ENCODE measurements at regions not wholly inside any gene's neighbourhood (a gene's known extent, or its start where the extent isn't known, plus 50 kb on each side); places are given as distances from the start of the nearest gene placed in this dataset.

GRCh38 chrX:4905576-4905975 lies 1192.1 kb upstream of the PRKX start:
- DNase-seq (ENCODE audit: extremely low read depth in 1 of 4, low spot score in 3 of 4) (no peak), ATAC-seq (no peak), FAIRE-seq (no peak)
- H3K4me3 ChIP-seq: no peak overlapping the region
- ChIA-PET POLR2A (no interaction called here), CTCF (ENCODE audit: low intra/inter-chr PET ratio) (no interaction called here)
- no TSS peak for BruUV-seq (replicated peaks)
- intact Hi-C loops (cut with micrococcal nuclease): no loop called here
- H4K20me1 ChIP-seq (replicated peaks; ENCODE audit: control insufficient read depth, insufficient read depth, low read length): no peaks in the 10 kb centered on the region
- in situ Hi-C loops (cut with MboI): no loop called here
- no peaks in the 10 kb centered on the region for H3K27me3 ChIP-seq (ENCODE audit: control insufficient read depth in 2 of 2, insufficient read depth in 2 of 2, low read length in 2 of 2)
- H3K27ac ChIP-seq (ENCODE audit: extremely low read depth, low read depth, low read length): no peak overlapping the region
- WGBS (ENCODE audit: insufficient coverage, low coverage, missing lambda C conversion rate): 0% methylated on average over 5 of the region's 6 CpGs
- H3K9me3 ChIP-seq (replicated peaks; ENCODE audit: control insufficient read depth, insufficient read depth, low read depth, low read length): no peaks in the 10 kb centered on the region
- no peaks in the 10 kb centered on the region for H3K4me1 ChIP-seq (replicated peaks in 1 of 2; ENCODE audit: control insufficient read depth in 2 of 2, insufficient read depth in 2 of 2, low read length in 2 of 2)
- no peak overlapping the region for H3K4me2 ChIP-seq (ENCODE audit: insufficient read depth, low read length)
- H2AFZ ChIP-seq (ENCODE audit: low read depth, low read length): no peak overlapping the region
- no peak overlapping the region for H3K9ac ChIP-seq (ENCODE audit: insufficient read depth in 1 of 2, low read depth in 2 of 2, low read length in 2 of 2)
- no peaks in the 10 kb centered on the region for H3K9me1 ChIP-seq (ENCODE audit: control insufficient read depth, insufficient read depth, low read length)
- H3K79me2 ChIP-seq (ENCODE audit: control insufficient read depth, insufficient read depth, low read length): no peaks in the 10 kb centered on the region
- no peaks in the 10 kb centered on the region for H3K36me3 ChIP-seq (ENCODE audit: control insufficient read depth, insufficient read depth, low read length)
- TF ChIP-seq E2F6 (IDR thresholded peaks at IDR 0.05; ENCODE audit: borderline replicate concordance in 1 of 2, extremely low read depth in 1 of 2, insufficient read depth in 1 of 2, insufficient read length in 1 of 2, low read depth in 1 of 2, low read length in 1 of 2, poor library complexity in 1 of 2, severe bottlenecking in 1 of 2) (no peak), HDAC8 (tag; IDR thresholded peaks at IDR 0.05) (no peak), FOSL1 (tag; conservative IDR thresholded peaks at IDR 0.05) (no peak), SMARCB1 (IDR thresholded peaks at IDR 0.05; ENCODE audit: insufficient read length, low read depth) (no peak), HNRNPL (IDR thresholded peaks at IDR 0.05; ENCODE audit: low read depth, low read length) (no peak), REST (IDR thresholded peaks at IDR 0.05; ENCODE audit: borderline replicate concordance) (no peak), REST (CRISPR knock-in tag; IDR thresholded peaks at IDR 0.05; ENCODE audit: low read depth) (no peak), TRIM24 (IDR thresholded peaks at IDR 0.05) (no peak), PRPF4 (IDR thresholded peaks at IDR 0.05; ENCODE audit: insufficient read depth, low read depth, low read length, poor library complexity, severe bottlenecking) (no peak), MEF2A (IDR thresholded peaks at IDR 0.05; ENCODE audit: control insufficient read depth, low read depth, low read length) (no peak), SAP30 (IDR thresholded peaks at IDR 0.05; ENCODE audit: borderline replicate concordance, insufficient read depth, low read depth, low read length, poor library complexity, severe bottlenecking) (no peak)
